Urinary bladder (tissue), 3 donors: ENCODE measurements at regions not wholly inside any gene's neighbourhood (a gene's known extent, or its start where the extent isn't known, plus 50 kb on each side); places are given as distances from the start of the nearest gene placed in this dataset.

Source experiments
- DNase-seq: peaks from one replicate; pipeline ENCODE4 v3.0.0-alpha.2; 2015; ENCODE audit errors: extremely low spot score
- H3K27ac ChIP-seq: one replicate; pipeline ENCODE4 v1.5.1; 2013; ENCODE audit warnings: low read depth, mild to moderate bottlenecking, moderate library complexity
- H3K36me3 ChIP-seq: one replicate; pipeline ENCODE4 v1.6.1; 2013; ENCODE audit warnings: mild to moderate bottlenecking, moderate library complexity; ENCODE audit not compliant: insufficient read depth
- H3K4me1 ChIP-seq: one replicate; pipeline ENCODE4 v1.6.1; 2013; ENCODE audit warnings: mild to moderate bottlenecking, moderate library complexity; ENCODE audit not compliant: insufficient read depth
- H3K4me3 ChIP-seq: one replicate; pipeline ENCODE4 v1.5.1; 2013; ENCODE audit warnings: low read depth, low read length
- WGBS: extraction: QIAGEN DNeasy Blood & Tissue Kit; methylation state at CpG from one replicate; pipeline ENCODE4 v1.1.7; 2013; 5-methylcytosine and 5-hydroxymethylcytosine counted together
- donor health status: healthy with polysubstance abuse.
- donor health status: healthy.

DNA sequence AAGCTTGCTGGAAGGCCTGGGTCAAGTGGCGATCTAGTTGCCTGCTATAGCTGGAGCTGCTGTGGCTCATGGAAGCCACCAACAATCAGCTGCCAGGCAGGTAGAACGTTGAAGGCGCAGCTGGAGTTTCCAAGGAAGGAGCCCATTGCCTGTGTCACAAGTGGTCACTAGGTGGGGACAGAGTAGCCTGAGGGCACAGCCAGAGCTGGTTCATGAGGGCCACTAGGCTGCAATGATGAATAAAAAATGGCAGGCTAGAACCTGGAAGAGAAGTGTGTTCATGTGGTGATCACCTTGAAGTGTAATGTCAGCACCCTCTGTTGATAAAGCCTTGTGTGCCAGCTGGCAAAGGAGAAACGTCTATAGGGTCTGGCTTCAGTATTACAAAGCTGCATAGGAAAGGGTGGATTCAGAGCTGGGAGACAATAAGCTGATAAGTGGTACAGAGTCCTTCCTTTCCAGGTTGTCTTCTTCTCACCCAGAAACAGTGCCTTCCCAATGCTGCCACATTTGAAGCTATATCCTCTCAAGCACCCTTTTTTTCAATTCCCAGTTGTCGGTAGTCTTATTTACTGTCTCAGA lies 165.8 kb downstream of the EMP1 start:
- 62% methylated on average over 5 of the region's 5 CpGs for WGBS
- Histone ChIP-seq H3K4me3 (no peak overlapping the region), H3K36me3 (no peaks in the 10 kb centered on the region), H3K27ac (no peak overlapping the region), H3K4me1 (no peaks in the 10 kb centered on the region)
- DNase-seq = no peak

DNA sequence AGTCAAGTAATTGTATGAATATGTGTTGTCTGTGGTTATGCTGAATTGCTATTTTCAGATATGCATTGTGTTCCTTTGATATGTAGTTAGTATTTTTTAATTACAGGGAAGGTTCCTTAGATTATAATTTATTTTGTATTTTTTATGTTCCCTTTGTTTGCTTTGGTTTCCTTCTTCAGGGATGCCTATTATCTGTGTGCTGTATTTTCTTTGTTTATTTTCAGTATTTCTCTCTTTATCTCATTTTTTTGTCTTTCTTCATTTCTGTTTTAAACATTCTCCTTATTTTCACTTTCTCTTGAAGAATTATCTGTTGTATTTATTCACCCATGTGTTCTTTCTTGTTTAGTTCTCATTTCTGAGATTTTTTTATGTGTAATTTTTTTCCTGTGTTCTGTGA lies 163.1 kb downstream of the EMP1 start:
- DNase-seq = no peak
- Histone ChIP-seq H3K27ac (no peak overlapping the region), H3K4me3 (no peak overlapping the region), H3K36me3 (no peaks in the 10 kb centered on the region), H3K4me1 (no peaks in the 10 kb centered on the region)

DNA sequence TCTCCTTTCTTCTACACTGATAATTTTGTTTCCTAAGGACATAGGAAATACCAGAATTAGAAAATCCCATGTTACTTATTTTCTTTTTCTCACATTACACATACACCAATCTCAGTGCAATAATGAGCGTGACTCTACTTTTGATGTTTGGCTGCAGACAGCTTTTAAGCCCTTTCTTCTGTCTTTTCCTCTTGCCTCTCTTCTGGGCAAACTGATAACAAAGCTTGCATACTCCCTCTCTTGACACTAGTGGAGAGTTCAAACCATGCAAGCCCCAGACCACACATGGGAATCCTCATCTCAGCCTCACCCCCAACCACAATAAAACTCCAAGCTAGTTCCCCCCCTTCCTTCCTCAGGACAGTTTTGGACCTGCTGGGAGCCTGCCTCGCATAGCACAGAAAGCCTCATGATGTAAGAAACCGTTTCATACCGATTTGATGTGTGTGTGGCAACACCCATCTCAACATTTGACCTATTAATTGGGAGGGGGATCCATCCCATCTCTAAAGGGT lies 161.9 kb downstream of the EMP1 start:
- DNase-seq = no peak
- Histone ChIP-seq H3K4me3 (no peak overlapping the region), H3K27ac (no peak overlapping the region), H3K4me1 (no peaks in the 10 kb centered on the region), H3K36me3 (no peaks in the 10 kb centered on the region)
- WGBS = 68% methylated on average over 4 of the region's 4 CpGs

DNA sequence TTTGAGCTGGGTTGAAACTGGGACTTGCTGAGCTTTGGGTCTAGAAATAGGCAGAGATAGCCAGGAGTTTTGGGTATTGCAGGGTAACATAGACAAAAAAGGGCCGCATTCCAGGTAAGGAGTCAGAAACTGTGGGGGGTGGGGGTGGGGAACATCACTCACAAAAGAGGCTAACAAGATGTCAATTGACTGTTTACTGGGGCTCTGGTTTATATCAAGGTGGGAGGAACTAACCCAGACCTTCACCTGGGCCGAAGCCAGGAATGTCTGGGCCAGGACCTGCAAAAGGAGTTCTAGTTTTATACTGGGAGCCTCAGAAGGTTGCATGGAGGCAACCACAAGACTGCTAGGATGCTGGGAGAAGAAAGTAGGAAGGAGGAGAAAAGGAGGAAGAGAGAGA lies 154.4 kb downstream of the EMP1 start:
- no peak overlapping the region for H3K4me3 ChIP-seq
- no peaks in the 10 kb centered on the region for H3K36me3 ChIP-seq
- no peaks in the 10 kb centered on the region for H3K4me1 ChIP-seq
- DNase-seq = no peak
- no peak overlapping the region for H3K27ac ChIP-seq
- 80% methylated on average over 2 of the region's 2 CpGs for WGBS

- H3K4me1 ChIP-seq = no peaks in the 10 kb centered on the region
Measured at GRCh38 chr12:13350381-13350780, 153.9 kb downstream of the EMP1 start.

GRCh38 chr12:13348464-13348863 lies 151.9 kb downstream of the EMP1 start:
- WGBS = 82% methylated on average over 1 of the region's 1 CpG

More at GRCh38 chr12:13350381-13350780, 153.9 kb downstream of the EMP1 start:
- WGBS = 51% methylated on average over 2 of the region's 2 CpGs
- Histone ChIP-seq H3K4me3 (no peak overlapping the region), H3K36me3 (no peaks in the 10 kb centered on the region), H3K27ac (no peak overlapping the region)
- no peak for DNase-seq

GRCh38 chr12:13347241-13348043 lies 150.9 kb downstream of the EMP1 start:
- Histone ChIP-seq H3K4me1 (no peaks in the 10 kb centered on the region), H3K27ac (no peak overlapping the region), H3K4me3 (no peak overlapping the region), H3K36me3 (no peaks in the 10 kb centered on the region)
- WGBS = 48% methylated on average over 4 of the region's 4 CpGs
- no peak for DNase-seq

More at GRCh38 chr12:13348464-13348863, 151.9 kb downstream of the EMP1 start:
- DNase-seq = no peak
- no peaks in the 10 kb centered on the region for H3K4me1 ChIP-seq
- H3K27ac ChIP-seq = no peak overlapping the region
- H3K4me3 ChIP-seq = no peak overlapping the region
- no peaks in the 10 kb centered on the region for H3K36me3 ChIP-seq

GRCh38 chr12:13345722-13346121 lies 149.2 kb downstream of the EMP1 start:
- no peak overlapping the region for H3K27ac ChIP-seq
- H3K4me1 ChIP-seq = no peaks in the 10 kb centered on the region
- no peak overlapping the region for H3K4me3 ChIP-seq
- no peaks in the 10 kb centered on the region for H3K36me3 ChIP-seq
- no peak for DNase-seq

DNA sequence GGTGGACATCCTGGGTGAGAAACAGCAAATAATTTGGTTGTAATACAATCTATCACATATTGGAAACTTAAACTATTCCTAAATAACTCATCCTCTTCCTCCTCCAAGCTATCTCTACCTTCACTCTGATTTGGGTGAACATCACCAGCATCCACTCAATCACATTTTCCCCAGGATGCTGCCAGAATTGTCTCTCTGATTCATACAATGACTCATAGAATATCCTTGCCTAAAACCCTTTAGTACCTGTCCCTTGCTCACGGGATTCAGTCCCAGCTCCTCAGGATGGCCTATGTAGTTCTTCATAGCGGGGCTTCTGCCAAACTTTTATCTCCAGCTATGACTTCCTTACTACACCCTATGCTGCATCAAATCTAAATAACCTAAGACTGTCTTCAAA lies 146.8 kb downstream of the EMP1 start:
- Histone ChIP-seq H3K4me1 (no peaks in the 10 kb centered on the region), H3K27ac (no peak overlapping the region), H3K4me3 (no peak overlapping the region), H3K36me3 (no peaks in the 10 kb centered on the region)
- WGBS = 74% methylated on average over 2 of the region's 2 CpGs
- DNase-seq = no peak

- no peak for DNase-seq
- Histone ChIP-seq H3K4me3 (no peak overlapping the region), H3K36me3 (no peaks in the 10 kb centered on the region), H3K27ac (no peak overlapping the region), H3K4me1 (no peaks in the 10 kb centered on the region)
- 77% methylated on average over 3 of the region's 3 CpGs for WGBS
Measured at GRCh38 chr12:13342971-13343370, 146.4 kb downstream of the EMP1 start.

DNA sequence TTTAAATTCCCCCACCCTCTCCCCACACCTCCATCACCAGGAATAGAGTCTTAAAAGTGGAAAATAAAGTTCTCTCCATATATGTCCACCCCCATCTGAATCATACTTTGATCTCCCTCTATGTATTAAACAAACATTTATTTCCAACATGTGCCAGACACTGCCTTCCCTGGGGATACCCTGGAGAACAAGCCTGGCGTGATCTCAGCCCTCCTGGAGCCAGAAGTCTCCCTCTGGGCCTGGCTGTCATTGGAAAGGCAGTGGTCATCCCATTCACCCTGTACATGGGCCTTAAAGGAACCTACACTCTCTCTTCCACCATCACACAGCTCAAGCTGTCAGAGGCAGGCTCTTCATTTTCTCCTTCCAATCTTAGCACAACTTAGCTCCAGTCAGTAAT lies 143.6 kb downstream of the EMP1 start:
- WGBS = 63% methylated on average over 1 of the region's 1 CpG
- Histone ChIP-seq H3K27ac (no peak overlapping the region), H3K4me3 (no peak overlapping the region), H3K36me3 (no peaks in the 10 kb centered on the region), H3K4me1 (no peaks in the 10 kb centered on the region)
- no peak for DNase-seq

DNA sequence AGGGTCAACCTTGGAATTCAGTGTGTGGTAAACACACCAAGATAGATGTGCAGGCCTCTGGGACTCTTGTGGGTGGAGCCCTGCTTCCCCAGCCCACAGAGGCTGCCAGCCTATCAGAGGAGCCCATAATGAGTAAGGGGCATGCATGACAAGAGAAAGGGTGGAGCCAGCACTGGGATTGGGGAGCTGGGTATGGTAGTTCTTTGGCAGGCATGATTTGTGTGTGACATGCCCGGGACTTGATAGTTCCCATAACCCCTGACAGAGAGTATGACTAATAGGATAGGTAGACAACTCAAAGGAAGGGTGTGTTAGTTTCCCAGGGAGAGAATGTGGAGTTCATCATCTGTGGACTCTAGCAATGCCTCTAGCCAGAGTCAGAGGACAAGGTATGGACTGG lies 143.0 kb downstream of the EMP1 start:
- no peaks in the 10 kb centered on the region for H3K4me1 ChIP-seq
- DNase-seq = no peak
- WGBS = 79% methylated on average over 1 of the region's 1 CpG

DNA sequence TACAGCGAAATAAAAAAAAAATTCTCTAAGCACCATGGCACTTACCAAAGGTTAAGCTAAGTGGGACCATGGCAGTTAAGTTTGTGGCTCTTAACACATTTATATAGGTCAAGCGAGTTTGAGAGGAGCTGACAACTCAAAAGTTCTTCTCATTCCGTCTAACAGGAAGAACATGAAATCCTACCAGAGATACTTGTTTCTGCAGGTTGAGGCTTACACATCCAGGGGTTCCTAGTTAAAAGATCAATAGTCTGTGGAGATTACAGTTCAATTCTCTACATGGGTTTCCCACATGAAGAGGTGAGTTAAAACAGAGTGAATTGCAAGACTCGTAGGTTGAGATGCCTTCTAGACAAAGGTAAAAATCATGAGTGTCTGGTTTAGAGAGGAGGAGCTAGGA lies 142.6 kb downstream of the EMP1 start:
- 88% methylated on average over 4 of the region's 4 CpGs for WGBS
- DNase-seq = no peak
- Histone ChIP-seq H3K27ac (no peak overlapping the region), H3K4me3 (no peak overlapping the region), H3K36me3 (no peaks in the 10 kb centered on the region), H3K4me1 (no peaks in the 10 kb centered on the region)

More for the DNA sequence above, 143.0 kb downstream of the EMP1 start:
- no peak overlapping the region for H3K4me3 ChIP-seq
- no peaks in the 10 kb centered on the region for H3K36me3 ChIP-seq
- H3K27ac ChIP-seq = no peak overlapping the region

DNA sequence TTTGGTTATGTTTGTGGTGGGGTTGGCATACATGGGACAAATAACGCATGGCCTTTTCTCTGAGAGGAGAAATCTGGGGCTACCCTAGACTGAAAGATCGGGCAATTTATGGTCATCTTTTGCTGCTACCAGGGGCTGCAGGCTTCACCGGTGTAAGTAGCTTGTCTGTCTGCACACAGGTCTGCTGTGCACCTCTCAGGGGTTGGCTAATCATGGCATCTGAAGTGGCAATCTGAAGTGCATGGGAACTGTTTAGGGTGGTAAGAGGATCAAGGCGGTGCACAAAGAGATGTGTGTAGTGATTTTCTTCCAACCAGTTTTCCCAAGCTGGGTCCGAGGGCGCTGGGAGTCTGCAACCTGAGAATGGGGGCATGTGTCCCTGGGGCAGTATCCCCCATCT lies 141.3 kb downstream of the EMP1 start:
- Histone ChIP-seq H3K4me1 (no peaks in the 10 kb centered on the region), H3K36me3 (no peaks in the 10 kb centered on the region), H3K4me3 (no peak overlapping the region), H3K27ac (no peak overlapping the region)
- 77% methylated on average over 6 of the region's 6 CpGs for WGBS
- no peak for DNase-seq
